ENCODE measurements at regions not wholly inside any gene's neighbourhood (a gene's known extent, or its start where the extent isn't known, plus 50 kb on each side); places are given as distances from the start of the nearest gene placed in this dataset.

DNA sequence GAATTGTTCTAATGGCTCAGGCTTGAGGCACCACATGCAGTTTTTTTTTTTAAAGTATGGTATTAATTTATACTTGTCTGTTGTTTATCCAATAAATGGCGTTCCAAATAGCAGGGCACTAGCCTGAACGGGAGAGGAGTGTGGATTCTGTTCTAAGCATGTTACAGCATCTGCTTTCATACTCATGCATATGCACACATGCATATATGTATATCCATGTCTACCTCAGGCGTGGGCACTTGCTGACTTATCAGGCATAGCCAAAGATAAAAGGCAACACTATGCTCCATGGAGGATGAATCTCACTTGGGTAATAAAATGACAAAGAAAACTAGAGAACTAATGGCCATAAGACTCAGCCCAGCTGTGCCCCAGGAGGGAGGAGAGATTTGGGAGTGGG, 393.8 kb downstream of the GADD45G start:
- TF ChIP-seq CBX3 (IDR thresholded peaks at IDR 0.05; ENCODE audit: low read depth) = no peak
- no peak for TF ChIP-seq SP1 (IDR thresholded peaks at IDR 0.05; ENCODE audit: low read depth)
- no peak for TF ChIP-seq EZH2phosphoT487 (IDR thresholded peaks at IDR 0.05; ENCODE audit: borderline replicate concordance)
- no peak for TF ChIP-seq POLR2A (IDR thresholded peaks at IDR 0.05; ENCODE audit: borderline replicate concordance, extremely low read depth, insufficient read depth, insufficient read length)
- no peak for TF ChIP-seq TCF7L2 (IDR thresholded peaks at IDR 0.05; ENCODE audit: borderline replicate concordance, extremely low read depth, insufficient read depth, insufficient read length)
- TF ChIP-seq, protein P1, sequence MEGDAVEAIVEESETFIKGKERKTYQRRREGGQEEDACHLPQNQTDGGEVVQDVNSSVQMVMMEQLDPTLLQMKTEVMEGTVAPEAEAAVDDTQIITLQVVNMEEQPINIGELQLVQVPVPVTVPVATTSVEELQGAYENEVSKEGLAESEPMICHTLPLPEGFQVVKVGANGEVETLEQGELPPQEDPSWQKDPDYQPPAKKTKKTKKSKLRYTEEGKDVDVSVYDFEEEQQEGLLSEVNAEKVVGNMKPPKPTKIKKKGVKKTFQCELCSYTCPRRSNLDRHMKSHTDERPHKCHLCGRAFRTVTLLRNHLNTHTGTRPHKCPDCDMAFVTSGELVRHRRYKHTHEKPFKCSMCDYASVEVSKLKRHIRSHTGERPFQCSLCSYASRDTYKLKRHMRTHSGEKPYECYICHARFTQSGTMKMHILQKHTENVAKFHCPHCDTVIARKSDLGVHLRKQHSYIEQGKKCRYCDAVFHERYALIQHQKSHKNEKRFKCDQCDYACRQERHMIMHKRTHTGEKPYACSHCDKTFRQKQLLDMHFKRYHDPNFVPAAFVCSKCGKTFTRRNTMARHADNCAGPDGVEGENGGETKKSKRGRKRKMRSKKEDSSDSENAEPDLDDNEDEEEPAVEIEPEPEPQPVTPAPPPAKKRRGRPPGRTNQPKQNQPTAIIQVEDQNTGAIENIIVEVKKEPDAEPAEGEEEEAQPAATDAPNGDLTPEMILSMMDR (IDR thresholded peaks at IDR 0.05 in 2 of 3, conservative IDR thresholded peaks at IDR 0.05 in 1 of 3; ENCODE audit: borderline replicate concordance in 1 of 3, insufficient read depth in 1 of 3, low read depth in 2 of 3, low read length in 2 of 3) = no peak
- TF ChIP-seq POLR2AphosphoS5 (IDR thresholded peaks at IDR 0.05; ENCODE audit: low read depth, low read length) = no peak
- no peak for TF ChIP-seq YY1 (IDR thresholded peaks at IDR 0.05; ENCODE audit: extremely low read depth, insufficient replicate concordance, low read depth, low read length)
- no peak for TF ChIP-seq EGR1 (IDR thresholded peaks at IDR 0.05; ENCODE audit: low read depth)
- no peak for TF ChIP-seq ZBTB33 (IDR thresholded peaks at IDR 0.05; ENCODE audit: extremely low read depth, insufficient replicate concordance, low read length)
- no peak for TF ChIP-seq EZH2 (IDR thresholded peaks at IDR 0.05)
- no peak for TF ChIP-seq JUND (IDR thresholded peaks at IDR 0.05)
- no peak for TF ChIP-seq SIN3A (IDR thresholded peaks at IDR 0.05; ENCODE audit: low read depth)
- TF ChIP-seq MAX (IDR thresholded peaks at IDR 0.05) = no peak
- TF ChIP-seq ZNF274 (IDR thresholded peaks at IDR 0.05; ENCODE audit: low read depth, low read length) = no peak
- TF ChIP-seq ZFX (IDR thresholded peaks at IDR 0.05) = no peak
- TF ChIP-seq, protein P2, sequence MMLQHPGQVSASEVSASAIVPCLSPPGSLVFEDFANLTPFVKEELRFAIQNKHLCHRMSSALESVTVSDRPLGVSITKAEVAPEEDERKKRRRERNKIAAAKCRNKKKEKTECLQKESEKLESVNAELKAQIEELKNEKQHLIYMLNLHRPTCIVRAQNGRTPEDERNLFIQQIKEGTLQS (IDR thresholded peaks at IDR 0.05) = no peak
- TF ChIP-seq, protein P3, sequence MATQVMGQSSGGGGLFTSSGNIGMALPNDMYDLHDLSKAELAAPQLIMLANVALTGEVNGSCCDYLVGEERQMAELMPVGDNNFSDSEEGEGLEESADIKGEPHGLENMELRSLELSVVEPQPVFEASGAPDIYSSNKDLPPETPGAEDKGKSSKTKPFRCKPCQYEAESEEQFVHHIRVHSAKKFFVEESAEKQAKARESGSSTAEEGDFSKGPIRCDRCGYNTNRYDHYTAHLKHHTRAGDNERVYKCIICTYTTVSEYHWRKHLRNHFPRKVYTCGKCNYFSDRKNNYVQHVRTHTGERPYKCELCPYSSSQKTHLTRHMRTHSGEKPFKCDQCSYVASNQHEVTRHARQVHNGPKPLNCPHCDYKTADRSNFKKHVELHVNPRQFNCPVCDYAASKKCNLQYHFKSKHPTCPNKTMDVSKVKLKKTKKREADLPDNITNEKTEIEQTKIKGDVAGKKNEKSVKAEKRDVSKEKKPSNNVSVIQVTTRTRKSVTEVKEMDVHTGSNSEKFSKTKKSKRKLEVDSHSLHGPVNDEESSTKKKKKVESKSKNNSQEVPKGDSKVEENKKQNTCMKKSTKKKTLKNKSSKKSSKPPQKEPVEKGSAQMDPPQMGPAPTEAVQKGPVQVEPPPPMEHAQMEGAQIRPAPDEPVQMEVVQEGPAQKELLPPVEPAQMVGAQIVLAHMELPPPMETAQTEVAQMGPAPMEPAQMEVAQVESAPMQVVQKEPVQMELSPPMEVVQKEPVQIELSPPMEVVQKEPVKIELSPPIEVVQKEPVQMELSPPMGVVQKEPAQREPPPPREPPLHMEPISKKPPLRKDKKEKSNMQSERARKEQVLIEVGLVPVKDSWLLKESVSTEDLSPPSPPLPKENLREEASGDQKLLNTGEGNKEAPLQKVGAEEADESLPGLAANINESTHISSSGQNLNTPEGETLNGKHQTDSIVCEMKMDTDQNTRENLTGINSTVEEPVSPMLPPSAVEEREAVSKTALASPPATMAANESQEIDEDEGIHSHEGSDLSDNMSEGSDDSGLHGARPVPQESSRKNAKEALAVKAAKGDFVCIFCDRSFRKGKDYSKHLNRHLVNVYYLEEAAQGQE (IDR thresholded peaks at IDR 0.05; ENCODE audit: low read depth) = no peak
- Histone ChIP-seq H3K9me2 (ENCODE audit: insufficient read depth) (no peaks in the 10 kb centered on the region), H3K4me1 (ENCODE audit: control insufficient read depth in 1 of 2, insufficient read depth in 2 of 2, low read length in 2 of 2) (peaks cover 7 to 11% of the 10 kb centered on the region in 2 experiments; a peak in 3 of 4 replicates), H3K4me3 (replicated peaks in 1 of 2; ENCODE audit: low read depth in 1 of 2, low read length in 2 of 2) (no peak overlapping the region), H3K9me3 (ENCODE audit: control insufficient read depth in 1 of 2, insufficient read depth in 1 of 2, low read depth in 1 of 2, low read length in 2 of 2) (no peaks in the 10 kb centered on the region), H3K79me2 (ENCODE audit: insufficient read depth, low read length) (no peaks in the 10 kb centered on the region), H3K27me3 (ENCODE audit: insufficient read depth, low read length) (peaks cover 34% of the 10 kb centered on the region; the same call in 1 of the 2 replicates), H3K36me3 (ENCODE audit: control insufficient read depth in 1 of 2, insufficient read depth in 2 of 2, low read length in 2 of 2) (no peaks in the 10 kb centered on the region), H3K27ac (ENCODE audit: low read depth, low read length) (no peak overlapping the region), H4K20me1 (ENCODE audit: insufficient read depth) (no peaks in the 10 kb centered on the region), H3K4me2 (ENCODE audit: low read length) (no peak overlapping the region), H2AFZ (ENCODE audit: low read depth, low read length, poor library complexity, severe bottlenecking) (no peak overlapping the region), H3K9ac (ENCODE audit: low read length) (no peak overlapping the region)
- no peak for ATAC-seq
- POLR2A ChIA-PET = no interaction called here
- CTCF ChIA-PET = interaction anchor here (1.6 kb wide), 1 partner anchor 396 kb away, joined by 8 read pairs; no protein-coding TSS in a partner anchor
- BruUV-seq (replicated peaks) = no TSS peak
- no peak for DNase-seq (ENCODE audit: low read depth, low spot score)
- intact Hi-C loops (cut with micrococcal nuclease) = no loop called here
- RAD21 ChIA-PET (ENCODE audit: low non-redundant PET in 1 of 2, low total read pairs in 2 of 2, uncharacterized antibody in 2 of 2, unreplicated experiment in 2 of 2) = no interaction called here
